HG02870 (cell line): ENCODE measurements at regions not wholly inside any gene's neighbourhood (a gene's known extent, or its start where the extent isn't known, plus 50 kb on each side); places are given as distances from the start of the nearest gene placed in this dataset.
"Not testable (repeated sequence)": the region's sequence is repeated elsewhere in the genome, so short reads cannot be mapped to it uniquely, and the experiment has no call there.

Source experiments
- ATAC-seq: cut with Tn5 transposase; IDR thresholded peaks from one replicate; pipeline ENCODE4 v1.9.1; 2021; ENCODE audit warnings: mild to moderate bottlenecking, moderate library complexity; ENCODE audit not compliant: unreplicated experiment

DNA sequence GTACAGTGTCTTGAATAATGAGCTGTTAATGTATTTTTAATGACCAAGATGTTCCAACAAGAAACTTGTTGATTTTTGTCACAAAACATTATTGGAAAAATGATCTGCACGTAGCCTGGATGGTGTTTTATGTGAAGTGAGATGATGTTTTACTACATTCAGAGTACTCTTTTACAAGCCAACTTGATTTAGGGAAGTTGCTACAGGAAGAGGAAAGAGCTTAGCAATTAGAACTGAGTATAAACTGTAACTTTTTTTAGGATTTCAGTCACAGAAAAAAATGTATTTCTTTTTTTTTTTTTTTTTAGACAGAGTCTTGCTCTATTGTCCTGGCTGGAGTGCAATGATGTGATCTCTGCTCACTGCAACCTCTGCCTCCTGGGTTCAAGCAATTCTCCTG lies 113.6 kb upstream of the ADRA1B start:
- ATAC-seq, result no peak

DNA sequence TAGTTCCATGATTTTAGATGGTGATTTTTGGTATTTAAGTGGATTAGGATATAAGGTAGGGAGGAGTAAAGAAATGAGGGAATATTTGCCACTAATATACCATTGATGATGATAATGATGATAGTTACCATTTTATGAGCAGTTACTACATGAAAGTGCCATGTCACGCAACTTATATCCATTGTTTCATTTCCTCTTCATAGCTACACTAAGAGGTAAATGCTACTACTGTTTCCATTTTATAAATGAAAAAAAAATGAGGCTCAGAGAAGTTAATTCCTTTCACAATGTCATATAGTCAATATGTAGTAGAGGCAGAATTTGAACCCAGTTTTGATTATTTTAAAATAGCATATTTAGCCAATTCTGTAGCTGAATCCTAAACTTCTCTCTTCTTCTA lies 112.2 kb upstream of the ADRA1B start:
- no peak for ATAC-seq

DNA sequence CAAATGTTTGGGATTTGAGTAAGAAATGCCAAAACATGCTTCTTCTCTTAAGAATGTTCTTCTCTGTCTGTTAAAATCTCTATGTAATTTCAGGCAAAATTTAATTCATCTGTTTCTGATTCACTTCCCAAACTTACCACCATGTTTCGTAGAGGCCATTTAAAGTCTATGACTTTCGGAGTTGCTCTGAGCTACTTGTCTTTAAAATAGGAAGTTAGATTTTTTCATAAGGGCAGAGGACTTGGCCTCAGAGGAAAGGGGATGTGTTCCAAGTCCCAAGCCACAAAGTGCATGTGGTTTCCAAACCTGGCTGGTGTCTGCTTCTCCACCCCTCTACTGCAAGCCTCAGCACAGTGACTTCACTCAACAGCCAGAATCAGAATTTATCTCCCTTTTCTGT lies 111.3 kb upstream of the ADRA1B start:
- ATAC-seq, result no peak

DNA sequence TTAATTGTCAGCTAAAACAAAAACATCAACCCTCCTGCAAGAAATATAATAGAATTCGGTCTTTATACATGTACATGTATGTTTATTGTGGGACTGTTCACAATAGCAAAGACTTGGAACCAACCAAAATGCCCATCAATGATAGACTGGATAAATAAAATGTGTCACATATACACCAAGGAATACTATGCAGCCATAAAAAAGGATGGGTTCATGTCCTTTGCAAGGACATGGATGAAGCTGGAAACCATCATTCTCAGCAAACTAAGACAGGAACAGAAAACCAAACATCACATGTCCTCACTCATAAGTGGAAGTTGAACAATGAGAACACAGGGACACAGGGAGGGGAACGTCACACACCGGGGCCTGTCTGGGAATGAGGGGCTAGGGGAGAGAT lies 109.1 kb upstream of the ADRA1B start:
- ATAC-seq, result not testable (repeated sequence)

DNA sequence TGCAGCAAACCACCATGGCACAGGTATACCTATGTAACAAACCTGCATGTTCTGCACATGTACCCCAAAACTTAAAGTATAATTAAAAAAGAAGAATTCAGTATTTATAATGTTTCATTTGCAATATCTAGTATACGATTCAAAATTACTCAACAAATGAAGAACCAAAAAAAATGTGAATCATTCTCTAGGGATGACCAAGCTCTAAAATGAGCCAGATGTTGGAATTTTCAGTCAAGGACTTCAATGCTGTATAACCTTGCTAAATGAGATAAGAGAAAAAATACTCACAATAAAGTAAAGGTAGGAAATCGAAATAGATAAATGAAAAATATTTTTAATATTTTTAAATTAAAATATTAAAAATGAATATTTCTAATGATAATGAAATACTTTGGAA lies 108.7 kb upstream of the ADRA1B start:
- no peak for ATAC-seq

DNA sequence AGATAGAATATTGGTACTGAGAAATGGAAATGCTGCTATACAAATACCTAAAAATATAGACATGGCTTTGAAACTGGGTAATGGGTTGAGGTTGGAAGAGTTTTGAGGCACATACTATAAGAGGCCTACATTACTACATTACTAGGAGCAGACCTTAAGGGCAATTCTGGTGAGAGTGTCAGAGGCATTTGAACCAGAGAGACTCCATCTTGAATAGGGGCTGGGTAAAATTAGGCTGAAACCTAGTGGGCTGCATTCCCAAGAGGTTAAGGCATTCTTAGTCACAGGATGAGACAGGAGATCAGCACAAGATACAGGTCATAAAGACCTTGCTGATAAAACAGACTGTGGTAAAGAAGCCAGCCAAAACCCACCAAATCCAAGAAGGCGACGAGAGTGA lies 104.6 kb upstream of the ADRA1B start:
- no peak for ATAC-seq

DNA sequence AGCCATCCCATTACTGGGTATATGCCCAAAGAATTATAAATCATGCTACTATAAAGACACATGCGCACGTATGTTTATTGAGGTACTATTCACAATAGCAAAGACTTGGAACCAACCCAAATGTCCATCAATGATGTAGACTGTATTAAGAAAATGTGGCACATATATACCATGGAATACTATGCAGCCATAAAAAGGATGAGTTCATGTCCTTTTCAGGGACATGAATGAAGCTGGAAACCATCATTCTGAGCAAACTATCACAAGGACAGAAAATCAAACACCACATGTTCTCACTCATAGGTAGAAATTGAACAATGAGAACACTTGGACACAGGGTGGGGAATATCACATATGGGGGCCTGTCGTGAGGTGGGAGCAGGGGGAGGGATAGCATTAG lies 103.5 kb upstream of the ADRA1B start:
- not testable (repeated sequence) for ATAC-seq

DNA sequence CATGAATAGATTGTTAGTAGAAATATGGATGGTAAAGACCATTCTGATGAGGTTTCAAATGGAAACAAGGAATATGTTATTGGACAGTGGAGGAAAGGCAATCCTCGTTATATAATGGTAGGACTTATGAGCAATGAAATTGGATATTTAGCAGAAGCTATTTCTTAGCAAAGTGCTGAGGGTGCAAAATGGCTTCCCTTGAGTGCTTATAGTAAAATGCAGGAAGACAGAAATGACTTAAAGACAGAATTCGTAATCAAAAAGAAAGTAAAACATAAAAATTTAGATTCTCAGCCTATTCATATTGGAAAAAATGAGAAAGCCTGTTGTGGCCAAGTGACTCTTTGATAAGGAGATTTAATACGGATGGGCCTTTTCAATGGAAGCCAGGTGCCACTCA lies 102.1 kb upstream of the ADRA1B start:
- no peak for ATAC-seq

DNA sequence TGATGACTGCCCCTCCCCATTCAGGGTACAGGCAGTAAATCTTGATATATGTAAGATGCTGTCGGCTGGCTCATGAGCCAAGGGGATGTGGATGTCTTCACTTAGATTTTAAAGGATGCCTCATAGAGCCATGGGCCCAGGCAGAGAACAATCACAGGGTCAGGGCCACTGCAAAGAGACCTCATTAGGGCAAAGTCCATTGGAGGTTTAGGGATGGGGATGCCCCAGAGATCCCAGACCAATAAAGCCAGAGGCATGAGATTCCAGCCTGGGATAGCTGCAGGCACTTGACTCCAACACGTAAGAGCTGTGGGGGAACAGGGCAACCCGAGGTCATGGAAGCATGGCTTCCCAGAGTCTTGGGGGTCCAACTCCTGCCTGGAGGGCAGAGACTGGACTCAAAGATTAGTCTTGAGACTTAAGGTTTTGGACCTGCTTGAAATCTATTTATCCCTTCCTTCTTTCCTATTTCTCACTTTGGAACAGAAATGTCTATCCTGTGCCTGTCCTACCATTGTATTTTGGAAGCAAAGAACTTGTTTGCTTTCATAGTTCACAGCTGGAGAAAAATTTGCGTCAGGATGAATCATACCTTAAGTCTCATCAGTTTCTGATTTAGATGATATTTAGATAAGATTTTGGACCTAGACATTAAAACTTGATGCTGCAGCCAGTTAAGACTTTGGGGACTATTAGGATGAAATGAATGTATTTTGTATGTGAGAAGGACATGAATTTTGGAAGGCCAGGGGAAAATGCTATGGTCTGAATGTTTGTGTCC lies 101.3 kb upstream of the ADRA1B start:
- ATAC-seq, result no peak

DNA sequence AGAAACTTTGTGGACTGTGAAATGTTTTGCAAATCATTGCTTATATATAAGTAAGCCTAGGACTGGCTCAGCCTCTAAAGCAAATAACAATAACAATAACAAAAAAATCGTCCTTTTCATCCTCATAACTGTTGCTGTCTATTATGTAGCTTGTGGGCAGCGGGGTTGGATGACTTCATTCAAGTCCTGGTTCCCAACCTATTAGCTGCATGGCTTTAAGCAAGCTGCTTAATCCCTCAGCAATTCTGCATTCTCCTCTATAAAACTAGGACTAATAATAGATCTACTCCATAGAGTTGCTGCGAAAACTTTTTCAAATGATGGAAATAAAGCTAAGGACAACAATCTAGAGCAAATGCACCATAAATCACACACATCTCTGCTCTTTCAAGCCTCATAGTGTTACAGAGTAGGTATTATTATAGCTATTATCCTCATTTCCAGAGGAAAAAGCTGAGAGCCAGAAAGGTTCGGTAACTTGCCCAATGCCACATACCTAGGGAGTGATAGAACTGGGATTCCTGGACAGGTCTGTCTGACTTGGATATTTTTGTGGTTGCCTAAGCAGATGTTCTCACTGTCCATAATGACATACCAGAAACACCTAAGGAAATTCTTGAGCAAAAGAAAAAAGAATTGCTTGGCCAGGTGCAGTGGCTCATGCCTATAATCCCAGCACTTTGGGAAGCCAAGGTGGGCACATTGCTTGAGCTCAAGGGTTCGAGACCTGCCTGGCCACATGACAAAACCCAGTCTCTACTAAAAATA lies 98.8 kb upstream of the ADRA1B start:
- ATAC-seq, result no peak

DNA sequence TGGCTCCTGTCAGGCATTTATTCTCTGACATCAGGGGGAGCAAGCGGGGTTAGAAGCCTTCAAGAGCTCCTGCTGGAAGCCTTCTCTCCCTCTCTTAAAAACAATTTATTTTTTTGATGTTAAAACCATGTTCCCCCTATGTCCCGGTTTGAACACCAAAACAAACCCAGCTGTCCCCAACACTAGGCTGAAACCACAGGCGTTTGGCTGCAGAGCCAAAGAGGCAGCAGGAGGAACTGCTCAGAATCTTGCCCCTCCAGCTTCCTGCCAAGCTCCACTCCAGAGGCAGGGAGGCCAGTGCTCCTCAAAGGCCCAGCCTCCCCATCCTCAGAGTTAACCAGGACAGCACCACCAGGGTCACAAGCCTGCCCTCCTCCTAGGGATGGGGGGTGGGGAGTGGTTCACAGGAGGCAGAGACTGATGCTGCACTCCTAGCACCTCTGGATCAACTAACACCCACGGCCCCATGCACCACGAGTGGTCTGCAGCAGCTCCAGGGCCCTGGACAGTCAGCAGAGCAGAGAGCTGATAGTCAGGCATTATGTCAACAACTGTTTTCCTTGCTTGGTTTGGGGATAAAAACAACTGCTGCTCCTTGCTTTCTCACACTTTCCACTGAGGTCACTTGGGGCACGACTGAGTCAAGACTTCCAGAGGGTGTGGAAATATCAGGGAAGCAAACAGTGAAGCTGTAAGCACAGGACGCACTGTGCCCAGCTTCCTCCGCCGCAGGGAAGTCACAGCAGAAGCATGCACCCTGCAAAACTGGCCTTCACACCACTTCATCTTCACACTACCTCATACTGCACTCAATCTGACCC lies 96.5 kb upstream of the ADRA1B start:
- no peak for ATAC-seq

DNA sequence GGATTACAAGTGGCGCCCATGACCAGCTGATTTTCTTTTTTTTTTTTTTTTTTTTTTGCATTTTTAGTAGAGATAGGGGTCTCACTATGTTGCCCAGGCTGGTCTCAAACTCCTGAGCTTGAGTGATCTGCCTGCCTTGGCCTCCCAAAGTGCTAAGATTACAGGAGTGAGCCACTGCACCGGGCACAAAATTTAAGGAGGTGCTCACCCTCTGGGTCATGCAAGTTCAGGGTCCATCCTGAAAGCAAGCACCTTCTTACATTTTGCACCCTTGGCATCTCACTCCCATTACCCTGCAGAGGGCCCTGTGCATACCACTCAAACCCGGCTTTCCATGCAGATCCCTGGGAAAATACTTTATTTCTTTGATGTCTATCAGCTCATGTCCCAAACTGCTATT lies 95.6 kb upstream of the ADRA1B start:
- ATAC-seq, result no peak

DNA sequence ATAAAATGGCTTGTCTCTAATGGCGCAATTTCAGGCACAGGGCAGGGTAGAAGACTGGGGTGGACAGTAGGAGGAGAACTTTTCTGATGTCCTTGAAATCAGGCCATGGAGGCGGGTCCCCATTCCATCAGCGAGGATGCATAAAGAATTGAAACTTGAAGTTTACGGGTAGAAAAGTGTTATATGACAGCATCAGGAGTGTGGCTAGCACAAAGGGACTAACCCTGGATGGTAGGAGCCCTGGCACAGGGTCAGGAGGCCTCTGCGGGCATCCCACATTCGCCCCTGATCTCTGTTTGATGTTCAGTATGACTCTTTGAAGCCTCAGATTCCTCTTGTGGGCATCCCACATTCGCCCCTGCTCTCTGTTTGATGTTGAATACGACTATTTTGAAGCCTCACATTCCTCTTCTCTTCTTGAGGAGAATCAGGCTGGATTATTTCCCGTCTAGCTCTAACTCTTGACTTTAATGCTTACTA lies 94.8 kb upstream of the ADRA1B start:
- ATAC-seq, result no peak

DNA sequence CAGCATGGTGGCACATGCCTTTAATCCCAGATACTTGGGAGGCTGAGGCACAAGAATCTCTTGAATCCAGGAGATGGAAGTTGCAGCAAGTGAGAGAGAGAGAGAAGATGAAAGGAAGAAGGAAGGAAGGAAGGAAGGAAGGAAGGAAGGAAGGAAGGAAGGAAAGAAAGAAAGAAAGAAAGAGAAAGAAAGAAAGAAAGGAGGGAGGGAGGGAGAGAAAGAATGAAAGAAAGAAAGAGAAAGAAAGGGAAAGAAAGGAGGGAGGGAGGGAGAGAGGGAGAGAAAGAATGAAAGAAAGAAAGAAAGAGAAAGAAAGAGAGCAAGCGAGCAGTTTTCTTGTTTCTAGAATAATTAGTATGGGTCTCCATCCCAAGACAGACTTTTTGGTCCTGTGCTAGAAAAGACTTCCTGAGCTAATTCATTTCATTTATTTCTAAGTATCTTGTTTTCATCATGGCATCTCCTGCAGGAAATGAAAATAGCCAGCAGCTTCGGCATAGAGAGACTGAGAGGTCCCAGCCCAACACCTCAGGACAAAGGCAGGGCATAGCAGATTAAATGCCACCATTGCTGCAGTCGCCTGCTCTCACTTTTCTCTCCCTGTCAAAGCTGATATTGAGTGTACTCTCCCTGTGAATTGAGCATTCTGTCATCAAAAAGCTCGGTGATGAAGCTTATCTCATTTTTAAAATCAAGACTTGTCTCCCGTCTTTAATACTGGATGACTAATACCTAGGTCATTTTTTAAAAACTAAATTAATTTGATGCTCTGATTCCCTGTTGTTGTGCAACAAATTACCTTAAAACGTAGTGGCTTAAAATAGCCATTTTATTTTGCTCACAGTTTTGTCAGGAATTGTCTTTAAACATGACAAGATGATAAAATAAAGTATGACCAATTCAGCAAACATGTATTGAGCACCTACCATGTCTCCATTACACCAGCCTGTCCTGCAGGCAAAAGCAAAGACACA lies 91.8 kb upstream of the ADRA1B start:
- no peak for ATAC-seq

DNA sequence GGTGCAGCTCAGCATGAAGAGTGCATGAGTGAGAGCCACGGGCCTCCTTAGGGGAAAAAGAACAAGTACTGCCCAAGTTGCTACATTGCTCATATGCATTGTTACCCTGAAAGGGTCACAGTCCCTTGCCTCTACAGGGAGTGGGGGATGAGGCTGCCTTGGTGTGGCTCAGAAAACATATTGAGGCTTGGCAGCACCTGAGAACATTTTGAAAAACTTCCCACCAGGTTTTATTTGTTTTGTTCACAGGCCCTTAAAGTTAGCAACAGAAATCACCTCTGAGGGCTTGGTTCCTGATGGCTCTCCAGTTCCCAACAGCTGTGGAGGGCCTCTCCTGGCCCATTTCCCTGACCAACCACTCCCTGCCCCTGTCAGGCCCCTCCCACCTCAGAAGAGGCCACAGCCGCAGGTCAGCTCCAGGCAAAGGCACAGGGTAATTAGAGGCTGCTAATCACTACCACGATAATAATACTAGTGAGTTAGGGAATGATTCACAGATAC lies 90.7 kb upstream of the ADRA1B start:
- no peak for ATAC-seq

DNA sequence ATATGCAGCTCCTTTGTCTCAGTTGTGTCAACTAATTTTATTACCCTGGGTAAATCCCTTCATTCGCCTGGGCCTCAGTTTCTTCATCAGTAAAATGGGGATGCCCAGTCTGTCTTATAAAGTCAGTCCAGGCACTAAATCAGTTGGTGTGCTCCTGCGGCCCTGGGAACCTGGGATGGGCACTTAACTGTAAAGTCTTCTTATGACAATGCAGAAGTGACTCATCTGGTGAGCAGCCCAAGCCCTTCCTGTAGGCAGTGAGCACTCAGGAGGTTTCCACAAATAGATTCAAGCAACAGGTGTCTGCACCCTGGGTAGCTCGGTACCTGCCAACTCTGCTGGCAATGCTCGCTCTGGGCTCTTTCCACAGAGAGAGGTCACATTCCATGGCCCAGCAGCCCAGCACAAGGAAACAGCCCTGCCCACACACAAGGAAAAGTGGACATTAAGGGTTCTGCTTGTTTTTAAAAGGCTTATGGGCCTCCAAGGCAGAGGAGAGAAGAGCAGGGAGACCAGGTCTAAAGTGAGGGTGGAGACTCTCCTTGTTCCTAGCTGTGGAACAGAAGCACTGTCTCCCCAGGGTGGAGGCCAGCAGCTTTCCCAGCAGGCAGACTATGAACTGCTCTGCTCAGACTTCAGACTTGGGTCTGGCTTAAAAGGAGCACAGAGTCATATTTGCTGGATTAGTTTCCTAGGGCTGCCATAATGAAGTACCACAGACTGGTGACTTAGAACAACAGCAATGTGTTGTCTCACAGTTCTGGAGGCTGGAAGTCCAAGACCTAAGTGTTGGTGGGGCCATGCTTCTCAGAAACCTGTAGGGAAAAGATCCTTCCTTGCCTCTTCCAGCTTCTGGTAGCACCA lies 89.7 kb upstream of the ADRA1B start:
- ATAC-seq, result peak; percentile 95

DNA sequence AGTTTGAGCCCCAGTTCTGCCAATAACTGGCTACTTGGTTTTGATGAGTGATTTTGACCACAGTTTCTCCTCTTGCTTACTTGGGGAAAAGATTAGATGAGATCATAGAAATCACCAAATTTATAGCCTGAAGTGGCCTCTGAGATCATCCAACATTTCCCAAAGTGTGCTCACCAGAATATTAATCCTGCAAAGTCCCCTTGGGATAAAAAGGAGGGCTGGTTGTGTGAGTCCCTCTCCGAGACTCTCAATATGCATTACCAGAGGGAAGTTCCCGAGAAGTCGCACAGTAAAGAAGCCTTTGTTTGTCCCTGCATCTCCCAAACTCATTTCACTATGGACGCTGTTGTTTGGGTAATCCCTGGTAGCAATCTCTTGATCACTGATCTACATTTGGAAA lies 88.4 kb upstream of the ADRA1B start:
- no peak for ATAC-seq

DNA sequence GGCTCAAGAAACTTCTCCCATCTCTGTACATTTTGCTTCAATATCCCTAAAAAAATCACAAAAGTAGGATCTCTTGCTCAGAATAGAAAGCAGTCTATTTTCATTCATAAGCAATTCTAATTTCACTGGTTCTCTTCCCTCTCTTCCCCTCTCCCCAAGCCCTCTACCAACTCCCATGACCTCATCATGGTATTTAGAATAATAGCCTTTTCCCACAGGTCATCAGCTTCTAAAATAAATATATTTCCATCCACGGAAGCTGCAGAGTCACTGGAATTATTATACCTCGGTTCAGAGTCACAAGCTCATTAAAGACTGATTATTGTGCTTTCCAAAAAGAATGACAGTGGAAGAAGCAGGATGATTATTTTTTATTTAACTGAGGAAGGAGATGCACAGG lies 84.2 kb upstream of the ADRA1B start:
- no peak for ATAC-seq

DNA sequence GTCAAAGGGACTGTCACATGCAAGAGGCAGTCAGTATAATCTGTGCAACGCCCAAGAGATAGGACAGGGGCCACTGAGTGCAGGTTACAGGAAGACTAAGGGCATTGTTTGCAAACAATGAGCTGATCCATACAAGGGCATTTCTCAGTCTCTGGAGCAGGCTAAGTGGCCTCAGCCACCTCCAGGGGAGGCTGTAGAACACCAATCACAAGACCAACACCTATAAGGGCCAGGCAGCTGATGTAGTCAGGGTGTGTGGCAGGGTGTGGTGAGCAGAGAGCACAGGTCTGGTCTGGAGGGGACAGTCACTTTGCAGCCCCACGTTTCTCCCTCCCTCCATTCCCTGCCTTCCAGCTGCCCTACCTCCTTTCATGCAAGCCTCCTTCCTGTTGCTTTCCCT lies 83.2 kb upstream of the ADRA1B start:
- ATAC-seq, result no peak
